ENCODE measurements at regions not wholly inside any gene's neighbourhood (a gene's known extent, or its start where the extent isn't known, plus 50 kb on each side); places are given as distances from the start of the nearest gene placed in this dataset.

GRCh38 chr2:147260241-147260640 lies 584.6 kb upstream of the ACVR2A start:
- no peaks in the 10 kb centered on the region for H3K9me3 ChIP-seq (ENCODE audit: control insufficient read depth, insufficient read depth, low read depth, low read length)
- no peaks in the 10 kb centered on the region for H3K27me3 ChIP-seq (ENCODE audit: control insufficient read depth, insufficient read depth, low read length)
- H2AFZ ChIP-seq (ENCODE audit: low read length): no peak overlapping the region
- no peak overlapping the region for H3K4me2 ChIP-seq (ENCODE audit: extremely low read depth, insufficient read depth, low read length)
- no peak overlapping the region for H3K4me3 ChIP-seq (replicated peaks in 1 of 4; ENCODE audit: control extremely low read depth in 1 of 4, insufficient read depth in 1 of 4, low read depth in 3 of 4, low read length in 4 of 4)
- TF ChIP-seq EZH2 (IDR thresholded peaks at IDR 0.05; ENCODE audit: low read length, missing control alignments): no peak
- no peak for TF ChIP-seq CTCF (conservative IDR thresholded peaks at IDR 0.05 in 1 of 2, IDR thresholded peaks at IDR 0.05 in 1 of 2; ENCODE audit: low read depth in 1 of 2, low read length in 2 of 2)
- H3K27ac ChIP-seq (ENCODE audit: insufficient read depth, low read length): no peak overlapping the region
- H3K36me3 ChIP-seq (ENCODE audit: control insufficient read depth, insufficient read depth, low read length): no peaks in the 10 kb centered on the region
- H3K4me1 ChIP-seq (ENCODE audit: control insufficient read depth, extremely low read depth, insufficient read depth, low read length): no peaks in the 10 kb centered on the region
- DNase-seq (ENCODE audit: low read depth in 2 of 2): peak in 1 of 2 donors; percentile 4
- no peaks in the 10 kb centered on the region for H4K20me1 ChIP-seq (ENCODE audit: control insufficient read depth, extremely low read depth, insufficient read depth, low read length)
- H3K79me2 ChIP-seq (ENCODE audit: control insufficient read depth, insufficient read depth, low read length): no peaks in the 10 kb centered on the region
- H3K9ac ChIP-seq (ENCODE audit: insufficient read depth, low read length): no peak overlapping the region

GRCh38 chr2:147255812-147256211 lies 589.0 kb upstream of the ACVR2A start:
- TF ChIP-seq CTCF (conservative IDR thresholded peaks at IDR 0.05 in 1 of 2, IDR thresholded peaks at IDR 0.05 in 1 of 2; ENCODE audit: low read depth in 1 of 2, low read length in 2 of 2) (no peak), EZH2 (IDR thresholded peaks at IDR 0.05; ENCODE audit: low read length, missing control alignments) (no peak)
- H3K27ac ChIP-seq (ENCODE audit: insufficient read depth, low read length): no peak overlapping the region
- H3K4me3 ChIP-seq (replicated peaks in 1 of 4; ENCODE audit: control extremely low read depth in 1 of 4, insufficient read depth in 1 of 4, low read depth in 3 of 4, low read length in 4 of 4): no peak overlapping the region
- DNase-seq (ENCODE audit: low read depth in 2 of 2): no peak
- H3K4me1 ChIP-seq (ENCODE audit: control insufficient read depth, extremely low read depth, insufficient read depth, low read length): no peaks in the 10 kb centered on the region
- H3K9me3 ChIP-seq (ENCODE audit: control insufficient read depth, insufficient read depth, low read depth, low read length): no peaks in the 10 kb centered on the region
- H3K36me3 ChIP-seq (ENCODE audit: control insufficient read depth, insufficient read depth, low read length): no peaks in the 10 kb centered on the region
- no peak overlapping the region for H3K9ac ChIP-seq (ENCODE audit: insufficient read depth, low read length)
- H3K4me2 ChIP-seq (ENCODE audit: extremely low read depth, insufficient read depth, low read length): no peak overlapping the region
- no peaks in the 10 kb centered on the region for H4K20me1 ChIP-seq (ENCODE audit: control insufficient read depth, extremely low read depth, insufficient read depth, low read length)
- no peaks in the 10 kb centered on the region for H3K27me3 ChIP-seq (ENCODE audit: control insufficient read depth, insufficient read depth, low read length)
- no peak overlapping the region for H2AFZ ChIP-seq (ENCODE audit: low read length)
- H3K79me2 ChIP-seq (ENCODE audit: control insufficient read depth, insufficient read depth, low read length): no peaks in the 10 kb centered on the region

- Histone ChIP-seq H3K4me2 (ENCODE audit: extremely low read depth, insufficient read depth, low read length) (no peak overlapping the region), H3K9ac (ENCODE audit: insufficient read depth, low read length) (no peak overlapping the region), H3K27ac (ENCODE audit: insufficient read depth, low read length) (no peak overlapping the region), H3K4me1 (ENCODE audit: control insufficient read depth, extremely low read depth, insufficient read depth, low read length) (no peaks in the 10 kb centered on the region), H2AFZ (ENCODE audit: low read length) (no peak overlapping the region), H3K4me3 (replicated peaks in 1 of 4; ENCODE audit: control extremely low read depth in 1 of 4, insufficient read depth in 1 of 4, low read depth in 3 of 4, low read length in 4 of 4) (no peak overlapping the region), H3K27me3 (ENCODE audit: control insufficient read depth, insufficient read depth, low read length) (no peaks in the 10 kb centered on the region), H3K9me3 (ENCODE audit: control insufficient read depth, insufficient read depth, low read depth, low read length) (no peaks in the 10 kb centered on the region), H4K20me1 (ENCODE audit: control insufficient read depth, extremely low read depth, insufficient read depth, low read length) (no peaks in the 10 kb centered on the region), H3K79me2 (ENCODE audit: control insufficient read depth, insufficient read depth, low read length) (no peaks in the 10 kb centered on the region), H3K36me3 (ENCODE audit: control insufficient read depth, insufficient read depth, low read length) (no peaks in the 10 kb centered on the region)
- TF ChIP-seq EZH2 (IDR thresholded peaks at IDR 0.05; ENCODE audit: low read length, missing control alignments) (no peak), CTCF (conservative IDR thresholded peaks at IDR 0.05 in 1 of 2, IDR thresholded peaks at IDR 0.05 in 1 of 2; ENCODE audit: low read depth in 1 of 2, low read length in 2 of 2) (no peak)
- no peak for DNase-seq (ENCODE audit: low read depth in 2 of 2)
These were observed 594.0 kb upstream of the ACVR2A start for GRCh38 chr2:147250652-147251356.

All from fibroblast of lung (primary cell).